ENCODE measurements at regions not wholly inside any gene's neighbourhood (a gene's known extent, or its start where the extent isn't known, plus 50 kb on each side); places are given as distances from the start of the nearest gene placed in this dataset.
"Not testable (repeated sequence)": the region's sequence is repeated elsewhere in the genome, so short reads cannot be mapped to it uniquely, and the experiment has no call there.

DNA sequence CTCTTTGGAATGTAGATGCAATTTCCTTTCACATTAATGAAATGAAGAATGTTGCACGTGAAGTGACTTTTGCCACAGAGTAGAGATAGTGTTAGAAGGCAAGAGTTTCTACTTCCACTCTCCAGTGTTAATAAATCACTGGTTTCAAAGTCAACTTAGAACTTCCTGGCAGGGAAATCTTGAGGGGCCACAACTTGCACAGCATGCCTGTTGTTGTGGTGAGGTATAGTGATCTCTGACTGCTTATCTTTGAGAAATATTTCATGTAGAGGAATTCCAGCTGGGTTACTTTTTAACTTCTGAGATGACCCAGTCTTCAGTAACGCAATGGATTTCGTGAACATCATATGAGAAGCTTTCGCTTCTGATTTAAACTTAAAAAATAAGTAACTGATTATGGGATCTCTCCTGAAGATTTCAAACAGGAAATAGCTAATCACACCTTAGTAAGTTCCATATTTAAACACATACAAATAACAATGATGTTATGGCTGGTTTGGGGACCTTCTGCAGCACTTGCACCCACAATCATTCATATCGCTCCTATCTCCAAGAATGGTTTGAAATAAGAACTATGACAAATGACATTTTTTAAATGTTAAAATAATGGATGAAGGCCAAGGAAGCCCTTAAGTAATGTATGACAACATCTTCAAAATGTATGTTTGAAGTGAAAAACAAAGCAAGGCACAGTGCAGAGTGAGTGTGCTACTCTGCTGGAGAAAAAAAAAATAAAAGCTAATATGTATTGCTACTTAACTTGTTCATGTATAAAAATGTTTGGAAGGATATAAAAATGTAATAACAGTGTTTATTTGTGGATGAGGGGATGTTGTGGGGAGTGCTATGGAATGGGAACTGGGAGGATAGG, 726.5 kb upstream of the NECTIN3 start:
- no peaks in the 10 kb centered on the region for H3K4me1 ChIP-seq (ENCODE audit: insufficient read depth, low read length)
- H3K9me3 Mint-ChIP-seq, result no peaks in the 10 kb centered on the region
- CTCF ChIA-PET (ENCODE audit: partially characterized antibody), result no interaction called here
- DNase-seq, result no peak
- H3K9me3 ChIP-seq (ENCODE audit: control insufficient read depth in 1 of 2, low read length in 2 of 2), result no peaks in the 10 kb centered on the region
- POLR2A ChIA-PET (ENCODE audit: partially characterized antibody), result no interaction called here
- no peaks in the 10 kb centered on the region for H3K36me3 Mint-ChIP-seq
- no peaks in the 10 kb centered on the region for H3K36me3 ChIP-seq (ENCODE audit: insufficient read depth, low read length)
- no peaks in the 10 kb centered on the region for H3K4me1 Mint-ChIP-seq
- no peaks in the 10 kb centered on the region for H3K27me3 Mint-ChIP-seq
- H3K4me3 Mint-ChIP-seq, result no peak overlapping the region
- intact Hi-C loops (cut with micrococcal nuclease), result no loop called here
- H3K4me3 ChIP-seq (ENCODE audit: low read length in 2 of 2), result no peak overlapping the region
- H3K27ac ChIP-seq (ENCODE audit: low read depth, low read length), result no peak overlapping the region
- H3K27me3 ChIP-seq (ENCODE audit: insufficient read depth, low read length), result no peaks in the 10 kb centered on the region
- H3K27ac Mint-ChIP-seq, result no peak overlapping the region

DNA sequence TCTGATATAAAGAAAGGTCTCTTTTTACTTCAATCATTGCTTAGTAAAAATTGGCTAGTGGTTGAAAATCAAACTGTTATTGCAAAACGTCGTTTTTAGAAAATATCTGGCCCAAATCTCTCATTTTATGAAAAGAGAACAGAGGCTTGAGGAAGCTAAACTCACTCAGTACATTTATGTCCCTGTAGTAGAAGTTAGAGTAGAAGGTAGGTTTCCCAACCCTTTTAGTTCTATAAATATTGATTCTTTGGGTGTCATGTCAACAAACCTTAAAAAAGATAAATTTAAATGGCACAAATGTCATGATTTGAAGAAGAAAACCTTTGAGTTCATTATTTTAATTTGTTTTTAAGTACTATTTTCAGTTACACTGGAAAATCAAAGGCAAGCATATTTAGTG, 722.3 kb upstream of the NECTIN3 start:
- no peaks in the 10 kb centered on the region for H3K27me3 Mint-ChIP-seq
- POLR2A ChIA-PET (ENCODE audit: partially characterized antibody), result no interaction called here
- H3K4me3 ChIP-seq (ENCODE audit: low read length in 2 of 2), result no peak overlapping the region
- H3K36me3 ChIP-seq (ENCODE audit: insufficient read depth, low read length), result no peaks in the 10 kb centered on the region
- H3K36me3 Mint-ChIP-seq, result no peaks in the 10 kb centered on the region
- H3K4me1 ChIP-seq (ENCODE audit: insufficient read depth, low read length), result no peaks in the 10 kb centered on the region
- H3K9me3 Mint-ChIP-seq, result peaks cover 0 to 2% (median 0%) of the 10 kb centered on the region in 8 donors
- CTCF ChIA-PET (ENCODE audit: partially characterized antibody), result interaction anchor here (1.0 kb wide), 1 partner anchor 33 kb away, joined by 3 read pairs; no protein-coding TSS in a partner anchor
- no peaks in the 10 kb centered on the region for H3K9me3 ChIP-seq (ENCODE audit: control insufficient read depth in 1 of 2, low read length in 2 of 2)
- H3K27ac Mint-ChIP-seq, result no peak overlapping the region
- no peak overlapping the region for H3K4me3 Mint-ChIP-seq
- no peaks in the 10 kb centered on the region for H3K27me3 ChIP-seq (ENCODE audit: insufficient read depth, low read length)
- no peak for DNase-seq
- intact Hi-C loops (cut with micrococcal nuclease), result no loop called here
- no peaks in the 10 kb centered on the region for H3K4me1 Mint-ChIP-seq
- no peak overlapping the region for H3K27ac ChIP-seq (ENCODE audit: low read depth, low read length)

DNA sequence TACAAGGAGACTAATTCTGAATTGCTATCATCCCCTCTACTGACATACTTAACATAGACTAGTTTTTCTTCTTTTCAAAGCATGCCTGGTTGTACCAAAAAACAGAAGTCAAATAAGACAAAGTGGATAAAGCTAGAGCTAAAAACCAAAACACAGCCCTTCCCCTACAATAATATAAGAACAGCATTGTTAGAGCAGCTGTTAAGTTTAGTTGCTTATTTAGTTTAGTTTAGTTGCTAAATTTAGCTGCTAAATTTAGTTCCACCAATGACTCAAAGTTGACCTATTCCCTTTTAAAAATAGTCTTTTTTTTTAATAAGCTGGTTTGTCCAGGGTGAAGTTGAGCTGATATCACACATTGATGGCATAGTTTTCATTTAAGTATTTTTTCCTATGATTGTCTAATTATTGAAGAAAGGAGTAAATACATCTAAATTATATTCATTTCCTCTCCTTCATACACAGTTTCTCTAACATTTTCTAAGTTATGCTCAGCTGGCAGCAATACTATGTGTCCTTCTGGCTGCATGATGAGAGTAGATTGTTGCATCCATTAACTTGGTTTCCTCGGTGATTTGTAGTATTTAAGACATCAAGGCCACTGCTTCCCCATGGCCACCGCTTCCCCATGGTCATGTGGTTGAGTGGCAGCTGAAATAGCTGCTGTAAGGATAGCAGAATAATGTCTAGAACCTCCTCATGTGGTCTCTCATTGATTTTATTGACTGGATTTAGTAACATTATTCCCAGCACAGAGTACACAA, 718.6 kb upstream of the NECTIN3 start:
- intact Hi-C loops (cut with micrococcal nuclease), result no loop called here
- CTCF ChIA-PET (ENCODE audit: partially characterized antibody), result no interaction called here
- no peaks in the 10 kb centered on the region for H3K36me3 ChIP-seq (ENCODE audit: insufficient read depth, low read length)

DNA sequence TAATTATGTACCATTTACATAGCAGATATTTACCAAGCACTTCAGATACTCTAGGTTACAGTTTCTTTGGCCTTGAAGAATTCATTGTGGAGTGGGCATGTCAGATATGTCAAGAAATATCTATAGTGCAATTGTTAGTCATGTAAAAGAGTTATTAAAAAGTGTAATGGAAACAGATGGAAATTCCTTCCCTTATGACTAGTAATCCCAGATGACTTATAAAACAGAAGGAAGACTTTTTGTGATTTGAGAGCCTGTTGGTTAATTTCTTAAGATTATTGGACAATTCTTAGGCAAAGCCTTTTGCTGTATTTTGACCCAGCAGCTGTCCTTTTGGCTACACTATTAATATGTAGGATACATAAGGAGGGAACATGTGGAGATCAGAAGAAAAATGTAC, 708.9 kb upstream of the NECTIN3 start:
- no peaks in the 10 kb centered on the region for H3K36me3 ChIP-seq (ENCODE audit: insufficient read depth, low read length)
- Mint-ChIP-seq H3K27me3 (peaks cover 0 to 3% of the 10 kb centered on the region in 2 donors), H3K9me3 (no peaks in the 10 kb centered on the region), H3K4me1 (peaks cover 0 to 2% (median 0%) of the 10 kb centered on the region in 4 donors), H3K36me3 (no peaks in the 10 kb centered on the region), H3K4me3 (no peak overlapping the region), H3K27ac (no peak overlapping the region)
- H3K9me3 ChIP-seq (ENCODE audit: control insufficient read depth in 1 of 2, low read length in 2 of 2), result no peaks in the 10 kb centered on the region
- ChIA-PET CTCF (ENCODE audit: partially characterized antibody) (no interaction called here), POLR2A (ENCODE audit: partially characterized antibody) (no interaction called here)
- no peak overlapping the region for H3K4me3 ChIP-seq (ENCODE audit: low read length in 2 of 2)
- H3K4me1 ChIP-seq (ENCODE audit: insufficient read depth, low read length), result no peaks in the 10 kb centered on the region
- no peak for DNase-seq
- no peaks in the 10 kb centered on the region for H3K27me3 ChIP-seq (ENCODE audit: insufficient read depth, low read length)
- no peak overlapping the region for H3K27ac ChIP-seq (ENCODE audit: low read depth, low read length)
- intact Hi-C loops (cut with micrococcal nuclease), result no loop called here

More for the DNA sequence above, 718.6 kb upstream of the NECTIN3 start:
- H3K4me1 ChIP-seq (ENCODE audit: insufficient read depth, low read length), result no peaks in the 10 kb centered on the region
- Mint-ChIP-seq H3K27me3 (no peaks in the 10 kb centered on the region), H3K4me1 (no peaks in the 10 kb centered on the region), H3K4me3 (no peak overlapping the region), H3K27ac (no peak overlapping the region), H3K36me3 (no peaks in the 10 kb centered on the region), H3K9me3 (peaks cover 0 to 7% (median 0%) of the 10 kb centered on the region in 8 donors)
- POLR2A ChIA-PET (ENCODE audit: partially characterized antibody), result no interaction called here
- H3K27ac ChIP-seq (ENCODE audit: low read depth, low read length), result no peak overlapping the region
- H3K4me3 ChIP-seq (ENCODE audit: low read length in 2 of 2), result no peak overlapping the region
- no peaks in the 10 kb centered on the region for H3K9me3 ChIP-seq (ENCODE audit: control insufficient read depth in 1 of 2, low read length in 2 of 2)
- DNase-seq, result no peak
- H3K27me3 ChIP-seq (ENCODE audit: insufficient read depth, low read length), result no peaks in the 10 kb centered on the region

DNA sequence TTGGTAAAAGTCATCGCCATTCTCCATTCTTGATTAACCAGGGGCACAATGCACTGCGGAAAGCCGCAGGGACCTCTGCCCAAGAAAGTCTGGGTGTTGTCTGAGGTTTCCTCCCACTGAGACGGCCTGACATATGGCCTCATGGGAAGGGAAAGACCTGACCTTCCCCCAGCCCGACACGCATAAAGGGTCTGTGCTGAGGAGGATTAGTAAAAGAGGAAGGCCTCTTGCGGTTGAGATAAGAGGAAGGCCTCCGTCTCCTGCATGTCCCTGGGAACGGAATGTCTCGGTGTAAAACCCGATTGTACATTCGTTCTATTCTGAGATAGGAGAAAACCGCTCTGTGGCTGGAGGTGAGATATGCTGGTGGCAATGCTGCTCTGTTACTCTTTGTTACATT, 704.3 kb upstream of the NECTIN3 start:
- H3K9me3 ChIP-seq (ENCODE audit: control insufficient read depth in 1 of 2, low read length in 2 of 2); H3K4me3 Mint-ChIP-seq; H3K27me3 Mint-ChIP-seq; H3K27ac Mint-ChIP-seq; CTCF ChIA-PET (ENCODE audit: partially characterized antibody); H3K36me3 Mint-ChIP-seq; POLR2A ChIA-PET (ENCODE audit: partially characterized antibody); DNase-seq; H3K27ac ChIP-seq (ENCODE audit: low read depth, low read length); intact Hi-C loops (cut with micrococcal nuclease); H3K36me3 ChIP-seq (ENCODE audit: insufficient read depth, low read length); H3K4me3 ChIP-seq (ENCODE audit: low read length in 2 of 2); H3K27me3 ChIP-seq (ENCODE audit: insufficient read depth, low read length); H3K9me3 Mint-ChIP-seq; H3K4me1 ChIP-seq (ENCODE audit: insufficient read depth, low read length); H3K4me1 Mint-ChIP-seq: not testable (repeated sequence)

DNA sequence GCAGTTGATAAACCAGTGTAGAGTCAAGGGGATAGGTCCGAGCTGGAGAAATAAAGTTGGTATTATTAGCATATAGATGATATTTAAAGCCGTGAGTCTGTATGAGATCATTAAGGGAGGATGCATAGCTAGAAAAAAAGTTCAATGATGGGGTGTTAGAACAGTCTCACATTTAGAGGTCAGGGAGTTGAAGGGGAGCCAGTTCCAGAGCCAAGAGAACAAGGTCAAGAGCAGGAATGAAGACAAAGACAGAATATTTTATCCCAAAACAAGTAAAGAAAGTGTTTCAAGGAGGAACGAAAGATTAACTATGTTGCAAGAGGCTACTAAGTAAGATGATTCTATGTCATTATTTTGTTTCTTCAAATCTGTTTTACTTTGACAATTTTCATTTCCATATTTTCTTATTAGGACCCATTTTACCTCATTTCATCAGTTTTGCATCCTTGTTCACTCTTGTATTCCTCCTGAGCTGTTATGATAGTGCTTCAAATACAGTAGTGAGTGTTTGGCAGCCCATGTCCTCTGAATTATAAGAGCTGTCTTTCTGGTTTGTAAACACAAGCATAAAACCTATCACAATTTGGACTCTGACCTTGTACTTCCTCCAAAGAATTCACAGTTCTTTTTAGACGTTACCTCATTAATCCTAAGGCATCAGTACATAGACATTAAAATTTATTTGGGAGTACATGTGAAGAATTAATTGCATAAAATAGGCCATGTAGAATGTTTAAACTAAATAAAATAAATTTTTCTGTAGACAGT, 695.7 kb upstream of the NECTIN3 start:
- Histone ChIP-seq H3K4me3 (ENCODE audit: low read length in 2 of 2) (no peak overlapping the region), H3K36me3 (ENCODE audit: insufficient read depth, low read length) (no peaks in the 10 kb centered on the region), H3K9me3 (ENCODE audit: control insufficient read depth in 1 of 2, low read length in 2 of 2) (no peaks in the 10 kb centered on the region), H3K4me1 (ENCODE audit: insufficient read depth, low read length) (no peaks in the 10 kb centered on the region), H3K27me3 (ENCODE audit: insufficient read depth, low read length) (no peaks in the 10 kb centered on the region), H3K27ac (ENCODE audit: low read depth, low read length) (no peak overlapping the region)
- no peak for DNase-seq
- H3K4me3 Mint-ChIP-seq, result no peak overlapping the region
- CTCF ChIA-PET (ENCODE audit: partially characterized antibody), result no interaction called here
- H3K4me1 Mint-ChIP-seq, result no peaks in the 10 kb centered on the region
- H3K27ac Mint-ChIP-seq, result no peak overlapping the region
- POLR2A ChIA-PET (ENCODE audit: partially characterized antibody), result no interaction called here
- H3K27me3 Mint-ChIP-seq, result peaks cover 0 to 2% of the 10 kb centered on the region in 2 donors
- intact Hi-C loops (cut with micrococcal nuclease), result no loop called here
- H3K36me3 Mint-ChIP-seq, result no peaks in the 10 kb centered on the region
- H3K9me3 Mint-ChIP-seq, result no peaks in the 10 kb centered on the region

DNA sequence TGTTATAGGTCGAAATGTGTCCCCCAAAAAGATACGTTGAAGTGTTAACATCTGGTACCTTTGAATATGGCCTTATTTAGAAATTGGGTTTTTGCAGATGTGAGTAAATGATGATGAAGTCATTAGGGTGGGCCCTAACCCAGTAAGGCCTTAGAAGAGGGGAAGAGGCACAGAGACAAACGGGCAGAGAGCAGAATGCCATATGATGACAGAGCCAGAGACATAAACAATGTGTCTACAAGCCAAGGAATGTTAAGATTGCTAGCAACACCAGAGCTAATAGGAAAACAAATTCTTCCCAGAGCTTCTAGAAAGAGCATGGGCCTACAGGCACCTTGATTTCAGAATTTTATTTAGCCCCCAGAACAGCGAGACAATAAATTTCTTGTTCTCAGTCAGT, 693.1 kb upstream of the NECTIN3 start:
- Mint-ChIP-seq H3K9me3 (no peaks in the 10 kb centered on the region), H3K4me1 (no peaks in the 10 kb centered on the region), H3K27ac (no peak overlapping the region), H3K4me3 (no peak overlapping the region), H3K27me3 (peaks cover 0 to 2% of the 10 kb centered on the region in 2 donors), H3K36me3 (no peaks in the 10 kb centered on the region)
- ChIA-PET CTCF (ENCODE audit: partially characterized antibody) (interaction anchor here (1.4 kb wide), 1 partner anchor 10 kb away, joined by 4 read pairs; no protein-coding TSS in a partner anchor), POLR2A (ENCODE audit: partially characterized antibody) (no interaction called here)
- no peak for DNase-seq
- no peaks in the 10 kb centered on the region for H3K36me3 ChIP-seq (ENCODE audit: insufficient read depth, low read length)
- H3K9me3 ChIP-seq (ENCODE audit: control insufficient read depth in 1 of 2, low read length in 2 of 2), result no peaks in the 10 kb centered on the region
- no peak overlapping the region for H3K27ac ChIP-seq (ENCODE audit: low read depth, low read length)
- no peak overlapping the region for H3K4me3 ChIP-seq (ENCODE audit: low read length in 2 of 2)
- no peaks in the 10 kb centered on the region for H3K4me1 ChIP-seq (ENCODE audit: insufficient read depth, low read length)
- intact Hi-C loops (cut with micrococcal nuclease), result no loop called here
- H3K27me3 ChIP-seq (ENCODE audit: insufficient read depth, low read length), result no peaks in the 10 kb centered on the region

Measured in CD4-positive, alpha-beta memory T cell (primary cell).